Activated gamma-delta T cell treated with anti-CD3 and anti-CD28 coated beads, Interleukin-2, amount 50 U/mL, for 16 hours (primary cell): ENCODE measurements at regions not wholly inside any gene's neighbourhood (a gene's known extent, or its start where the extent isn't known, plus 50 kb on each side); places are given as distances from the start of the nearest gene placed in this dataset.

Experiments used
- DNase-seq: peaks from one replicate; pipeline ENCODE4 v3.0.0-alpha.2; 2020; ENCODE audit warnings: low read depth

- no peak for DNase-seq
Observed at GRCh38 chr3:103629391-103629790, 1194.6 kb downstream of the ZPLD1 start.

GRCh38 chr3:103644450-103644849 is 1209.6 kb downstream of the ZPLD1 start:
- no peak for DNase-seq

DNA sequence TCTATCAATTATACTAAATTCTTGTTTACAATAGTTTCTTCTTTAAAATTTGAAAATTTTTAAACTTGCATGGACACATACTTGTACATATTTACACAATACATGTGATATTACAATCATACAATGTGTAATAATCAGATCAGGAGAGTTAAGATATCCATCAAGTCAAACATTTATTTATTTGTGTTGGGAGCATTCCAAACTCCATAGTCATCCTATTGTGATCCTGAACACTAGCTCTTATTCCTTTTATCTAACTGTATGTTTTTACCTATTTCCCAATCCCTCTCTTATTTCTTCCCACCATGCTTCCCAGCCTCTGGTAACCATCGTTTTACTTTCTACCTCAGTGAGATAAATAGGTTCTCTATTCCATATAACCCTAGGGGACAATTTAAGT is 1219.2 kb downstream of the ZPLD1 start:
- DNase-seq, result no peak

- DNase-seq, result no peak
Observed at GRCh38 chr3:103657756-103658155, 1222.9 kb downstream of the ZPLD1 start.

DNA sequence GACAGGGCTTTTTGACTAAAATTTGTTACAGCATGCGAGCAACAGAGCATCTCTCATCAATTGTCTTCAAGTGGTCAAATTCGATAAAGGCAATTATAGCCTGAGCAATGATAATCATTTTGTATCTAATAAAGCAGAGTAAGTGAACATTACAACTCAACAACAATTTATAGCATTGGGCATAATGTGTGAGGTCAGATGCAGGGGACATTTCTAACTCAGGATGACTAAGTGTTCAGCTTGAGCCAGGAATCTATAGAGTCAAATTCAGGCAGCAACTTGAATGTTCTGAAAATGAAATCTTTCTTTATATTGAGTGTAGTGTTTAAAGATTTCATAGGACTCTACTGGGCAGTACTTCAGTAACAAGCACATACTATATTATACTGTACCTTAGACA is 1226.0 kb downstream of the ZPLD1 start:
- DNase-seq, result no peak

DNA sequence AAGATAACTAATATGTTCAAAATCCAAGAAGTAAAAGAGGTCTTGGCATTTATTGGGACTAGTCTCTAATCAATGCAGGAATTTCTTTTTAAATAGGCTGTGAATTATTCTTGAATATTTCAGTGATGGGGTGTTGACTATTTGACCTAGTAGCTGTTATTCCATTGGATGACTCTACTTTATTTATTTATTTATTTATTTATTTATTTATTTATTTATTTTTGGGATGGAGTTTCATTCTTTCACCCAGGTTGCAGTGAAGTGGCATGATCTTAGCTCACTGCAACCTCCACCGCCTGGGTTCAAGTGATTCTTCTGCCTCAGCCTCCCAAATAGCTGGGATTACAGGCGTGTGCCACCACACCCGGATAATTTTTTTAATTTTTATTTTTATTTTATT is 1227.8 kb downstream of the ZPLD1 start:
- no peak for DNase-seq

GRCh38 chr3:103672346-103672745 is 1237.5 kb downstream of the ZPLD1 start:
- no peak for DNase-seq

DNA sequence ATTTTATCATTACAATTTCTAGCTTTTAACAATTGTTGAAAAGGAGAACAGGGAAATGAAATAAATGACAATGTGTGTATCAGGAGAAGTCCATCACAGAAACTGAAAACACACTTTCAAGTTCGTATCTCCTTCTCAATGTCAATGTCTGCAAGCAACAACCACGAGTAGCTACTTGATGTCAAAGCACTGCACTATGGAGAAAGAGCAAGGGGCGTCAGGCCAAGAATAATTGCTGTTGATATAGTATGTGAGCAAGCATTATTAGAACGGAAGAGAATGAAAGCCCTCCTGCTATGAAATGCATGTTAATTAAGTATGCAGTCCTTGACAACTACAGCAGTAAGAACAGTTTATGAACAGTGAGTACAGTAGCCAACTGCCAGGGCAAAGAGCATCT is 1250.1 kb downstream of the ZPLD1 start:
- DNase-seq, result no peak

DNA sequence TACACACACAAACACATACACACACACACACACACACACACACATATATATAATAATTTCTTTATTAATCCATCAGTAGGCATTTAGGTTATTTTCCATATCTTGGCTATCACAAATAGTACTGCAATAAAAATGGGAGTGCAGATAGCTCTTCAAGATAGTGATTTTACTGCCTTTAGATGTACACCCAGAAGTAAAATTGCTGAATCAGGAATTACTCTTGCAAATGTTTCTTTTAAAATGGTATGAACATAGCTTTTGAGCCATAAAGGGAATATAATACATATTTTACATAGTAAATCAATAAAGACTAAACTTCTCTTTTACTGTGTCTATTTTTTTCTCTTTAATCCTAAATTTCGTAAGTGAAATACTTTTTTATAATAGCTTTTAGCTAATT is 1251.1 kb downstream of the ZPLD1 start:
- no peak for DNase-seq

- DNase-seq, result no peak
Observed at GRCh38 chr3:103690536-103690935, 1255.7 kb downstream of the ZPLD1 start.

- no peak for DNase-seq
Observed at GRCh38 chr3:103693831-103694230, 1259.0 kb downstream of the ZPLD1 start.

DNA sequence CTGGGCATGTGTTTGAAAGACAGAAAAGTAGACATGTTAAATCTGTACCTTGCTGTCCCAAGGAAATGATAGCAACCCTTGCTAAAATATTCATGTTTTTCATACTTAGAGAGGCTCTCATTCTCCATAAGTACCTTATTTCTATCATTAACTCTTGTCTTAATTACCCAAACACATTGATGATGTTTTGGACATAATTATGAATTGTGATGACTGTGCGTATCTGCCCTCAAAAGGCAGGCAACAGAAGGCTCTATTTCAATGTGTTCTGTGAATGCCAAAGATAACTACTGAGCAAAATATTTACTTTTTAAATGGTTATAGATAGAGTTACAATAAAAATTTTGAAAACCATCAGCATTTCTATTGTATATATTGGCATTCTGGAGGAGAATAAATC is 1263.8 kb downstream of the ZPLD1 start:
- no peak for DNase-seq

DNA sequence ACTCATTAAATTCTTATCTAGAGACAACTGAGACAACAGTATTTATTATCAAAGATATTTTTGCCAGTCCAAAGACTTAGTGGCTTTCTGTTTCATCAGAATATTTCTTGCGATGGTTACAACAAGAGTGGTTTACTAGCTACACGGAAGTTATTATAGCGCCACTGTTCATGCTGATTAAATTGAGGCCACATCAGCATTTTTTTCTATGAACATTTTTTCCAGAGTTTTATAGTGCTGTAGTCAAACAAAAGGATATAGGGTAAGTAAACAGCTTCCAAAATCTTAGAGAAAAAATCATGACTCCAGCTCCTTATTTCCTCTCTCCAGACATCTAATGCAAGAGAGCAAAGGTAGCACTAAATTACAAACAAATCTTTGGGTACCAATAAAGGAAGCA is 1264.4 kb downstream of the ZPLD1 start:
- DNase-seq, result no peak

- DNase-seq, result no peak
Observed at GRCh38 chr3:103705641-103706040, 1270.8 kb downstream of the ZPLD1 start.

DNA sequence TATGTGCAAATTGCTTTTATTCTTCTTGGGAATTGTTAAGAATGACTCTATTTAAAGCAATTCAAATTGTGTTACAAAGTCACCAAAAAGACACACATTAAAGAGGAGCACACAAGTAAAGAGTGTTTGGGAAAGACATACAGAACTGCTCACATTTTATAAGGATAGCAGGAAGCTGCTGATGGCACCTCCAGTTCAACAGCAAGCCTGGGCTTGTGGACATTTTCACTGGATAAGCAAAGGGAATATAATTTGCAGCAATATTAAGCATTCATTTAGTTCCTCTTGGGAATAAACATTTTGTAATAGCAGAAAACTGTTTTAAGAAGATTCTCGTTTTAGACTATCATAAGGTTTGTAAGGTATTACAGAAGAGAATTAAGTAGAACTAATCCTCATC is 1271.9 kb downstream of the ZPLD1 start:
- DNase-seq, result no peak

- no peak for DNase-seq
Observed at GRCh38 chr3:103711670-103712069, 1276.9 kb downstream of the ZPLD1 start.

DNA sequence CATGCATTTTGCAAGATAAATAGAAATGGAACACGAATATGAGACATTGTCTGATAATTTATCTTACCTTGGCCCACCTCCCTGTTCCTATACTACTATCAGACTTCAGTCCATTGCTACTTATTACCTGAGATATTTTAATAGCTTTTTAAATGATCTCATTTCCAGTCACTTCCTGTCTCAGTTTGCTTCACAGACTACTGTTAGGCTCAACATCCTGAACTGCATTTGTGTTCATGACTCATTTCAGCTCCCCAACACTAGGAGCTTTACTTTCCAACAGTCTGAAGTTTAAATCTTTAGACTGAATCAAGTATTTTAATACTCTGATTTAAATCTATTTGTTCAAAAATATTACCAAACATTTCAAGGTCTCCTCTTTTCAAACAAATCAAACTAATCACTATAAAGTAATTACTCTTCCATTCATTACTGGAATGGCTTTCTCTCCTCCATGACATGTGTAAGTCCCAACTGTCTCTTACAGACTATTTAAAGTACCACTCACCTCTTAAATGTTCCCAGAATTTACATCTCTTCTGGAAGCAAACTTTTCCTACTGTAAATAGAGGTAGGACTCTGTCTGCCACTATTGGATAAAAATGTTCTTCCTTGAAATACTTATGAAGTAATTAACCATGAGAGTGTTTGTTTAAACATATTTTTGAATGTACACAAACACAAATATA is 1277.6 kb downstream of the ZPLD1 start:
- DNase-seq, result no peak

DNA sequence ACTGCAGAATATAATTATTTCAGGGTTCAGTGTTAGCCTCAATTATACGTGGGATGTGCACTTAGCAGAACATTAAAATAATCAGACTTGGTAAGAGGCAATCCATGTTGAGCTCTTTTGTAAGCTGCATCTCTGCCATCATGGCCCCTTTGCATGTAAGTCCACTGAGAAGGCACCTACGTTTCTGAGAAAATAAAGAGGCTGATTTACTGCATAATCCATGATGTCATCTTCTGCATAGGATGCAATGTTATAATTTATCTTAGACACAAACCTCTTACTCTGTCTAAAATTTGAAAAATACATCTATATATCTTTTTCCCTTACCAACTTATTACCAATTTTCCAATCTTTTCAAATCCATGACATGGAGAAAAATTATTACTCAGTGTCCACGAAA is 1294.7 kb downstream of the ZPLD1 start:
- no peak for DNase-seq

DNA sequence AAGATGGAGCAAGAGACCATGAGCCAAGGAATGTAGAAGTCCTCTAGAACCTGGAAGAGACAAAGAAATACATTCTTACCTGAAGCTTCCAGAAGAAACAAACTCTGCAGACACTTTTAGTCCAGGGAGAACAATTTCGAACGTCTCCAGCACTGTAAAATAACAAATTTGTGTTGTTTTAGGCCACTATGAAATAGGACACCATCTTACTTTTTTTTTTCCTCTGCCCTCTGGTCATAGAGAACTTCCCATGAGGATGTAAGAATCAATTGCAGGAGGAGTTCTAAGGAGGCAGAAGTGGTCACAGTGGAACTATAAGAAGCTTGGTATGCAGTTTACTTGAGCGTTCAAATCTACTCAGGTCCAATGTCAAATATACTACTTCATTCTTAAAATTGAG is 1295.9 kb downstream of the ZPLD1 start:
- no peak for DNase-seq

GRCh38 chr3:103752986-103753385 is 1318.2 kb downstream of the ZPLD1 start:
- no peak for DNase-seq

GRCh38 chr3:103767635-103768034 is 1332.8 kb downstream of the ZPLD1 start:
- no peak for DNase-seq

- DNase-seq, result no peak
Observed at GRCh38 chr3:103785017-103785416, 1350.2 kb downstream of the ZPLD1 start.

DNA sequence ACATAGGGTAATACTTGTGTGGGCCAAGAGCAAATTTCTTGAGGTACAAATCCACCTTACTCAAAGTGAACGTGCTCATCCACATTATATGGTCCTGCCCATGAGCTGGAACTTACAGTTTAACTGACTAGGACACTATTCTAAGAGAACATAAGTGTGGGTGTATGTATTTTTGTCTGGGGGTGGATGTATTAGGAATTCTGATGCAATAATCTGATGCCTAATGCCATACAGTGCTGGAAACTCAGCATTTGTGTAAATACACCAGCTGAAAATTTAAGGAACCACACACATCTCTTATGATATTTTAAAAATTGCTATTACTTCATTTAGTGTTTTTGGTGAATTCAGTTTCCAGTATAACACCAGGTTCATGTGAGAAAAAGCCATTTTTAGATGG is 1350.7 kb downstream of the ZPLD1 start:
- DNase-seq, result no peak

DNA sequence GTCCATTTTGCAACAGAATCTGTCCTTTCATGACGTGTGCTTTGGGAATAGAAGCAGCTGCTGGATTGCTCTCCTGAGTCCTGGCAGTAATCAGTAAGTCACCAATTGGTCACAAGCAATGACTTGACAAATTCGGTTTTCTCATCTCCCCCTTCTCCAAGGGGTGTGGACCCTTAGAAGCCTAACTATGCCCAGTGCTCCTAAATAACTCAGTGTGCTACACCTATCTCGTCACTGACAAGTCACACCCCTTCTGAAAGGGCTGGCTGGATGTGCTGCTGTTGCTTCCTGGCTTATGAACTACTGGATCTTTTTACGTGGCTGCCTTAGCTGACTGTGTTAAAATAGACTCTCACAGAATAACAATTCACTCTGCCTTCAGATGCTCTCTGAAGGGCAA is 1351.5 kb downstream of the ZPLD1 start:
- DNase-seq, result no peak
